Ovary (tissue), 7 donors: ENCODE measurements at regions not wholly inside any gene's neighbourhood (a gene's known extent, or its start where the extent isn't known, plus 50 kb on each side); places are given as distances from the start of the nearest gene placed in this dataset.

ENCODE experiments used
- DNase-seq, 5 donors: peaks; one replicate each; pipeline ENCODE4 v3.0.0-alpha.2; 2019 to 2020
- H3K27ac ChIP-seq, 2 donors: fragments of 200-600 bp; one replicate each; pipeline versions ENCODE4 v1.5.1 to v1.8.0; 2019 to 2022
- H3K27me3 ChIP-seq: fragments of 200-600 bp; one replicate; pipeline ENCODE4 v1.8.0; 2022
- H3K36me3 ChIP-seq: fragments of 200-600 bp; sonication (generic); one replicate; pipeline ENCODE4 v1.5.1; 2019
- H3K4me1 ChIP-seq: one replicate; pipeline ENCODE4 v1.8.1; 2013; ENCODE audit warnings: mild to moderate bottlenecking, moderate library complexity; ENCODE audit not compliant: insufficient read depth
- H3K4me3 ChIP-seq: fragments of 200-600 bp; sonication (generic); one replicate; pipeline ENCODE4 v1.5.1; 2017
- H3K9me3 ChIP-seq, 2 donors: fragments of 200-600 bp in 1 of 2; sonication (generic) in 1 of 2; one replicate each; pipeline versions ENCODE4 v1.5.1 to v1.8.1; 2013 to 2019; ENCODE audit warnings: mild to moderate bottlenecking in 1 of 2, moderate library complexity in 1 of 2
- CTCF ChIP-seq, 3 donors: fragments of 450-650 bp in 2 of 3; fragments of 200-600 bp in 1 of 3; IDR thresholded peaks; one replicate each; pipeline versions ENCODE4 v1.5.1 to v1.8.0; 2016 to 2022; ENCODE audit warnings: antibody characterized with exemption in 3 of 3, mild to moderate bottlenecking in 1 of 3
- EP300 ChIP-seq: sonication (generic); formaldehyde crosslinking; IDR thresholded peaks from one replicate; pipeline ENCODE4 v1.6.1; 2017; ENCODE audit warnings: antibody characterized with exemption
- POLR2A ChIP-seq: fragments of 450-650 bp; IDR thresholded peaks from one replicate; pipeline ENCODE4 v1.6.1; 2017; ENCODE audit warnings: antibody characterized with exemption, mild to moderate bottlenecking, moderate library complexity
- WGBS, 3 donors: extraction: QIAGEN DNeasy Blood & Tissue Kit in 1 of 3; methylation state at CpG; one replicate each; pipeline versions ENCODE4 v1.1.5 to v1.1.7; 2013 to 2017; 5-methylcytosine and 5-hydroxymethylcytosine counted together
- intact Hi-C, 4 donors: fragments of 100-400 bp; cut with DNase I; formaldehyde crosslinking; loops; one replicate each; pipeline versions ENCODE4 v1.11.0 to v1.15.1; 2022 to 2023
- donor health status: DM: no; HTN: no; CAD: no; lungs with moderate emphysema.
- donor health status: DM: no; HTN: no; CAD: no.
- donor health status: Bipolar disorder and iron deficiency.
- donor health status: DM: no; HTN: no; CAD: no.
- donor health status: DM: yes; HTN: yes; CAD: no.

- intact Hi-C loops: no loop called here
- Histone ChIP-seq H3K27ac (no peak overlapping the region), H3K4me1 (no peaks in the 10 kb centered on the region), H3K36me3 (no peaks in the 10 kb centered on the region), H3K27me3 (no peaks in the 10 kb centered on the region), H3K9me3 (no peaks in the 10 kb centered on the region), H3K4me3 (no peak overlapping the region)
- TF ChIP-seq CTCF (IDR thresholded peaks at IDR 0.05) (no peak), EP300 (no peak), POLR2A (no peak)
- DNase-seq: no peak
- 81 to 83% (median 82%) methylated on average over 1 of the region's 1 CpG for WGBS, 3 donors
Observed at GRCh38 chr4:179415847-179416223, 1973.6 kb upstream of the AGA start.

- no peak overlapping the region for H3K27ac ChIP-seq
- TF ChIP-seq EP300 (no peak), POLR2A (no peak), CTCF (IDR thresholded peaks at IDR 0.05) (no peak)
- H3K4me3 ChIP-seq: no peak overlapping the region
- no peaks in the 10 kb centered on the region for H3K36me3 ChIP-seq
- DNase-seq: no peak
- intact Hi-C loops: no loop called here
- no peaks in the 10 kb centered on the region for H3K27me3 ChIP-seq
- no peaks in the 10 kb centered on the region for H3K4me1 ChIP-seq
- WGBS, 3 donors: 6 to 12% (median 11%) methylated on average over 2 of the region's 2 CpGs
- H3K9me3 ChIP-seq: no peaks in the 10 kb centered on the region
Observed at GRCh38 chr4:179417357-179417756, 1975.1 kb upstream of the AGA start.

DNA sequence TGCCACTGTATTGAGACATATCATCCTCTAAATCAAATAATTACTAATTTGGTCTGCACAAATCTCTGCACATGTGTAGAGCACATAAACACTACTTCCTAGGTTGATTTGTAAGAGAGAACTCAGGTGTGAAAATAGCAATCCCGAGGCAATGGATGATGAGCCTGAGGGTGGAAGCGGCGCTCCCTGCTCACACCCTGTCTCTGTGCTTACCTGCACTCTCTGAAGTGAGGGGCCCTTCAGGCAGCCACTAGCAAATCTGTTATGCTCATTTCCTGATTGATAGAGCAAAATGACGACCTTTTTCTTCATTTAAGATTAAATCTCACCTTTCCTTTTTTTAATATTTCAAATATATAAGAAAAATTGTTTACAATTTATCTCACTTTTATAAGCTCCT is 1995.7 kb upstream of the AGA start:
- Histone ChIP-seq H3K4me3 (no peak overlapping the region), H3K27ac (no peak overlapping the region), H3K9me3 (no peaks in the 10 kb centered on the region), H3K27me3 (no peaks in the 10 kb centered on the region), H3K36me3 (no peaks in the 10 kb centered on the region), H3K4me1 (no peaks in the 10 kb centered on the region)
- intact Hi-C loops: no loop called here
- TF ChIP-seq POLR2A: no peak
- TF ChIP-seq CTCF (IDR thresholded peaks at IDR 0.05): no peak
- no peak for TF ChIP-seq EP300
- 76 to 82% (median 79%) methylated on average over 4 of the region's 4 CpGs for WGBS, 3 donors
- DNase-seq: no peak

- intact Hi-C loops: no loop called here
- H3K4me3 ChIP-seq: no peak overlapping the region
- no peak overlapping the region for H3K27ac ChIP-seq
- no peaks in the 10 kb centered on the region for H3K4me1 ChIP-seq
- H3K27me3 ChIP-seq: no peaks in the 10 kb centered on the region
- no peak for DNase-seq
- TF ChIP-seq POLR2A (no peak), EP300 (no peak), CTCF (IDR thresholded peaks at IDR 0.05) (no peak)
- H3K9me3 ChIP-seq: no peaks in the 10 kb centered on the region
- no peaks in the 10 kb centered on the region for H3K36me3 ChIP-seq
- WGBS, 3 donors: 49 to 54% (median 53%) methylated on average over 1 of the region's 1 CpG
Observed at GRCh38 chr4:179441596-179441995, 1999.4 kb upstream of the AGA start.

DNA sequence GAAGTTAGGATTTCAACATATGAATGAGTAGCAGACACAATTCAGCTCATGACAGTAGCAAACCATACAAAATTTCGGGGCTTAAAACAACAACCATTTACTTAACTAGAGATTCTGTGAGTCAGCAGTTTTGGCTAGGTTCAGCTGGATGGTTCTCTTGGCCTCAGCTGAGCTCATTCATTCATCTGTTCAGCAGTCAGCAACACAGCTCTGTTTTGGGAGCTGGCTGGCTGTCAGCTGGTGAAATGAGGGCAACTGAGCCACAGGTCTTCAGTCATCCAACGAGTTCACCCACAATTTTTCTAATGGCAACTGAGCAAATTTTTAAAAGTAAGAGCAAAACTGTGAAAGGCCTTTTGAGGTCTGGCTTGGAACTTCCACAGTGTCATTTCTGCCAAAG is 2005.1 kb upstream of the AGA start:
- no peak overlapping the region for H3K4me3 ChIP-seq
- H3K4me1 ChIP-seq: no peaks in the 10 kb centered on the region
- intact Hi-C loops: no loop called here
- TF ChIP-seq EP300 (no peak), CTCF (IDR thresholded peaks at IDR 0.05) (no peak), POLR2A (no peak)
- no peaks in the 10 kb centered on the region for H3K36me3 ChIP-seq
- H3K27ac ChIP-seq: no peak overlapping the region
- H3K27me3 ChIP-seq: no peaks in the 10 kb centered on the region
- WGBS, 3 donors: 53 to 65% (median 56%) methylated on average over 2 of the region's 2 CpGs
- no peak for DNase-seq
- H3K9me3 ChIP-seq: no peaks in the 10 kb centered on the region
